ENCODE measurements at regions not wholly inside any gene's neighbourhood (a gene's known extent, or its start where the extent isn't known, plus 50 kb on each side); places are given as distances from the start of the nearest gene placed in this dataset.

DNA sequence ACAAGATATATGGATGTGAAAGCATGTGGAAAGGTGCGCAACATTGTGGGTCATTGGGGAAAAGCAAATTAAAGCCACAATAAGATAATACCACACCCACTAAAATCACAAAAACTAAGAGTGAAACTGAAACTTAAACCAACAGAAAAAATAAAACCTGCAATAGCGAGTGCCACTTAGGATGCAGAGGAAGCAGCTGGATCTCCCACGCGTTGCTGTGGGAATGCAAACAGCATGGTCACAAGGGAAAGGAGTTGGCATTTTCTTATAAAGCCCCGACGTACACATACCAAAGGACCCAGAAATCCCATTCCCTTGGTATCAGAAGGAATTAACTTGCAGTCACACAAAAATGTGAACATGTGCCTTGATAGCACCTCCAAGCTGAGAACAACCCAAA is 712.0 kb downstream of the TBC1D22A start:
- TF ChIP-seq, protein P1, sequence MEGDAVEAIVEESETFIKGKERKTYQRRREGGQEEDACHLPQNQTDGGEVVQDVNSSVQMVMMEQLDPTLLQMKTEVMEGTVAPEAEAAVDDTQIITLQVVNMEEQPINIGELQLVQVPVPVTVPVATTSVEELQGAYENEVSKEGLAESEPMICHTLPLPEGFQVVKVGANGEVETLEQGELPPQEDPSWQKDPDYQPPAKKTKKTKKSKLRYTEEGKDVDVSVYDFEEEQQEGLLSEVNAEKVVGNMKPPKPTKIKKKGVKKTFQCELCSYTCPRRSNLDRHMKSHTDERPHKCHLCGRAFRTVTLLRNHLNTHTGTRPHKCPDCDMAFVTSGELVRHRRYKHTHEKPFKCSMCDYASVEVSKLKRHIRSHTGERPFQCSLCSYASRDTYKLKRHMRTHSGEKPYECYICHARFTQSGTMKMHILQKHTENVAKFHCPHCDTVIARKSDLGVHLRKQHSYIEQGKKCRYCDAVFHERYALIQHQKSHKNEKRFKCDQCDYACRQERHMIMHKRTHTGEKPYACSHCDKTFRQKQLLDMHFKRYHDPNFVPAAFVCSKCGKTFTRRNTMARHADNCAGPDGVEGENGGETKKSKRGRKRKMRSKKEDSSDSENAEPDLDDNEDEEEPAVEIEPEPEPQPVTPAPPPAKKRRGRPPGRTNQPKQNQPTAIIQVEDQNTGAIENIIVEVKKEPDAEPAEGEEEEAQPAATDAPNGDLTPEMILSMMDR (IDR thresholded peaks at IDR 0.05; ENCODE audit: borderline replicate concordance, insufficient read depth, low read depth, low read length): no peak
- no peak overlapping the region for H3K4me3 ChIP-seq (ENCODE audit: low read depth, low read length)

DNA sequence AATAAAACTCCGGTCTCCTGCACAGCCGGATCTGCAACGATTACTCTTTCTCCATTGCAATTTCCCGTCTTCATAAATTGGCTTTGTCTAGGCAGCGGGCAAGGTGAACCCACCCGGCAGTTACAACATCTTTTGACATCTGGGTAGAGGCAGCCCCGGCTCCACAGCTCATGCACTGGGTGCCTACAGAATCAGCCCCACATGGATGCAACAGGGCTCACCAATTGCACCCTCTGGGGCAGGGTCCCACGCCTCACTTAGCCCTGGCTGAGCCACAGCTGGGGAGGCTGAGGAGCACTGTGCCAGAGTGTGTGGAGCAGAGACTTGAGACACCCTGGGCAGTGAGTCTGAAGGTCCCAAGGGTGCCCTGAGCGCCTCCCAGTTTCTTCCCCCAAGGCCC is 710.2 kb downstream of the TBC1D22A start:
- TF ChIP-seq, protein P1 (IDR thresholded peaks at IDR 0.05; ENCODE audit: borderline replicate concordance, insufficient read depth, low read depth, low read length): no peak
- H3K4me3 ChIP-seq (ENCODE audit: low read depth, low read length): no peak overlapping the region

DNA sequence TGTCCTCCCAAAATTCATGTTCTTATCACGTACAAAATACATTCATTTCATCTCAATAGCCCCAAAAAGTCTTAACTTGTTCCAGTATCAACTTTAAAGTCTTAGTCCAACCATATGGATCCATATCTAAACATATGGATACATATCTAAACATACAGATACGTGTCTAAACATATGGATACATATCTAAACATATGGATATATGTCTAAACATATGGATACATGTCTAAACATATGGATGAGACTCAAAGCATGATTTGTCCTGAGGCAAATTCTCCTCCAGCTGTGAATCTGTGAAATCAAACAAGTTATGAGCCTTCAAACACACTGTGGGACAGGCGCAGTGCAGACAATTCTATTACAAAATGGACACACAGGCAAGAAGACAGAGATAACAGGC is 709.0 kb downstream of the TBC1D22A start:
- TF ChIP-seq, protein P1 (IDR thresholded peaks at IDR 0.05; ENCODE audit: borderline replicate concordance, insufficient read depth, low read depth, low read length): no peak
- H3K4me3 ChIP-seq (ENCODE audit: low read depth, low read length): no peak overlapping the region

DNA sequence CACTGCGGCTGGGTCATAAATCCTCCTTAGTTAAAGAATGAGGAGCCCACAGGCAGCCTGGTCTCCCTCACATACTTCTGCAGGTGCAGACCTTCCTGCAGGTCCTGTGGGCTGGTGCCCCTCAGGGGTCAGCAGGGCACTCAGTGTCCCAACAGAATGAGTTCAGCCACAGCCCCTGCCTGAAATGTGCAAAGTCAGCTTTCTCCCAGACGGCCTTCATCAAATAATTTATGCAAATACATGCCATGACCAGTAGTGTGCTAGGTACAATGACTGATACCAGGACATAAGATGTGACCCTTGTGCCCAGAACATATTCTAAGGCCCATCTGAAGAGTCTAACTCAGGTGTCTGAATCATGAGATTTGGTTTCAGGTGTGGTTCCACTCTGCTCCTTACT is 703.4 kb downstream of the TBC1D22A start:
- no peak overlapping the region for H3K4me3 ChIP-seq (ENCODE audit: low read depth, low read length)
- TF ChIP-seq, protein P1 (IDR thresholded peaks at IDR 0.05; ENCODE audit: borderline replicate concordance, insufficient read depth, low read depth, low read length): no peak

DNA sequence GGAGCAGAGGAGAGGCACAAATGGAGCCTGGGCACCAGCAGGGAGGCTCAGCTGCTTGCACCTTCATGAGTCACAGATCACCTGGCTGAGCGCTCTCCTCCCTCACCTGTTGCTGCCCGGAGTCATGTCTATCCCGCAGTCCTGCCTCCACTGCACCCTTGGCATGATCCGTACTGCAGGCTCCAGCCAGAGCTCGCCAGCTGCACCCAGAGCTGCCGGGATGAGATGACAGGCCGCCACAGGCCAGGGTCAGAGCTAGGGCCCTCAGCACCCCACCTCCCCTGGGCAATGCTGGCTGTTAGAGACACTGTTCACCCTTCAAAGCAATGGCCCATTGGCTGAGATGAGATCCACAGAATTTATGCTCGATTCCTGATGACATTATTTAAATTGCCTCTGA is 702.8 kb downstream of the TBC1D22A start:
- TF ChIP-seq, protein P1 (IDR thresholded peaks at IDR 0.05; ENCODE audit: borderline replicate concordance, insufficient read depth, low read depth, low read length): no peak

DNA sequence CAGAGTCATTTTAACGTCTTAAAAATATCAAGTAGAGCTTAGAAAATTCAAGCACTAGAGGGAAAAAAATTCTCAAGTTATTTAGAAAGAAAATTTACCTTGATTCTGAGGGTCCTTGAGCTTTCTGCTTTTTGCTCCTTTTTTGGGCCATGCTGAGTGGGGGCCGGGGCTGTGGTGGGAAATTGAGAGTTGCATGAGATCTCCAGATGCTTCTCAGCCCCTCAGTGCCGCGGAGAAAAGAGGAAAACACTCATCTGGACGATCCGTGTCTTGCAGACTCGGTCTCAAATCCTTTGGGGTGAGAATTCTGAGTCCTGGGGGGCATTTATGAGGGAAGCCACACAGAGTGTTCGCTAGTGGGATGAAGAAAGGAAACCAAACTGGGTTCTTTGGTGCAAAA is 700.8 kb downstream of the TBC1D22A start:
- TF ChIP-seq, protein P1 (IDR thresholded peaks at IDR 0.05; ENCODE audit: borderline replicate concordance, insufficient read depth, low read depth, low read length): no peak
- no peak overlapping the region for H3K4me3 ChIP-seq (ENCODE audit: low read depth, low read length)

More for the DNA sequence above, 702.8 kb downstream of the TBC1D22A start:
- H3K4me3 ChIP-seq (ENCODE audit: low read depth, low read length): no peak overlapping the region

DNA sequence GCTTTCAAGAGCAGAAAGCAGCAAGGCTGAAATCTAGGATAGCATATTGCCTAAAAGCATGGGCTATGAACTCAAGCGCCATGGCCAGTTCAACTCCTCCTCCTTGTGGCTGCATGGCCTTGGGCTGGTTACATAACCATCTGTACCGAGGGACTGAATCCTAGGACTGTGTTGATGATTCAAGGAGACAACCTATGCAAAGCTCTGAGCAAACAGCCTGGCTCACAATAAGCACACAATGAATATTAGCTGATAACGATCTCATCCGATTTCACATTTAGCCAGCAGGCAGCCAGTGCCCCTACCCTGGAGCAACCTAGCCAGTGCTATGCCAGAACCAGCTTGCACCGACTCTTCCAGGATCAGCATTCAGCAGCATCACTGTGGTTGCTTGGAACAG is 698.4 kb downstream of the TBC1D22A start:
- TF ChIP-seq, protein P1 (IDR thresholded peaks at IDR 0.05; ENCODE audit: borderline replicate concordance, insufficient read depth, low read depth, low read length): no peak

More for the DNA sequence above, 698.4 kb downstream of the TBC1D22A start:
- H3K4me3 ChIP-seq (ENCODE audit: low read depth, low read length): no peak overlapping the region
